Panc1 (cell line): ENCODE measurements at regions not wholly inside any gene's neighbourhood (a gene's known extent, or its start where the extent isn't known, plus 50 kb on each side); places are given as distances from the start of the nearest gene placed in this dataset.

Source experiments
- TF ChIP-seq, protein P1 (sequence below), 2 experiments: IDR thresholded peaks; 2 replicates each; pipeline ENCODE4 v1.6.1; 2011 to 2012; ENCODE audit warnings: low read depth in 2 of 2, control low read depth in 1 of 2, low read length in 1 of 2, mild to moderate bottlenecking in 1 of 2, moderate library complexity in 1 of 2; ENCODE audit not compliant: insufficient read depth in 1 of 2
- TF ChIP-seq, protein P2 (sequence below): fragments of 450-650 bp; IDR thresholded peaks from 2 replicates; pipeline ENCODE4 v1.5.1; 2017; ENCODE audit warnings: mild to moderate bottlenecking

DNA sequence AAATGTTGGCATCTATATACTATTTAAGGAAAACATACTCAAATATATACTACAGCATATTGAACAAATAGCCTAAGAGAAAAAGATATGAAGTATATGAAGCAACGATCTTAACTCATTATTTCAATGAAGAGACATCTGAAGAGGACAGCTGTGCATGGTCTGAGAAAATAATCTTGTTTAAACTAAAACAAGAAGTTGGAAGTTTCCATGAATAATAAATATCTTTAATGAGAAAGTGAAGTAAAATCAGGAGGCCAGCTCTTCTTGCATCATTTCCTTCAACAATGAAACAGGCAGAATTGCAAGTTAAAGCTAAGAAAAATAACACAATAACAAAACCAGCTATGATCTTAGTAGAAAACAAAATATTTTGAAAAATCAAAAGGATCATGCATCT, 1265.4 kb upstream of the MAP3K7 start:
- TF ChIP-seq, protein P1, sequence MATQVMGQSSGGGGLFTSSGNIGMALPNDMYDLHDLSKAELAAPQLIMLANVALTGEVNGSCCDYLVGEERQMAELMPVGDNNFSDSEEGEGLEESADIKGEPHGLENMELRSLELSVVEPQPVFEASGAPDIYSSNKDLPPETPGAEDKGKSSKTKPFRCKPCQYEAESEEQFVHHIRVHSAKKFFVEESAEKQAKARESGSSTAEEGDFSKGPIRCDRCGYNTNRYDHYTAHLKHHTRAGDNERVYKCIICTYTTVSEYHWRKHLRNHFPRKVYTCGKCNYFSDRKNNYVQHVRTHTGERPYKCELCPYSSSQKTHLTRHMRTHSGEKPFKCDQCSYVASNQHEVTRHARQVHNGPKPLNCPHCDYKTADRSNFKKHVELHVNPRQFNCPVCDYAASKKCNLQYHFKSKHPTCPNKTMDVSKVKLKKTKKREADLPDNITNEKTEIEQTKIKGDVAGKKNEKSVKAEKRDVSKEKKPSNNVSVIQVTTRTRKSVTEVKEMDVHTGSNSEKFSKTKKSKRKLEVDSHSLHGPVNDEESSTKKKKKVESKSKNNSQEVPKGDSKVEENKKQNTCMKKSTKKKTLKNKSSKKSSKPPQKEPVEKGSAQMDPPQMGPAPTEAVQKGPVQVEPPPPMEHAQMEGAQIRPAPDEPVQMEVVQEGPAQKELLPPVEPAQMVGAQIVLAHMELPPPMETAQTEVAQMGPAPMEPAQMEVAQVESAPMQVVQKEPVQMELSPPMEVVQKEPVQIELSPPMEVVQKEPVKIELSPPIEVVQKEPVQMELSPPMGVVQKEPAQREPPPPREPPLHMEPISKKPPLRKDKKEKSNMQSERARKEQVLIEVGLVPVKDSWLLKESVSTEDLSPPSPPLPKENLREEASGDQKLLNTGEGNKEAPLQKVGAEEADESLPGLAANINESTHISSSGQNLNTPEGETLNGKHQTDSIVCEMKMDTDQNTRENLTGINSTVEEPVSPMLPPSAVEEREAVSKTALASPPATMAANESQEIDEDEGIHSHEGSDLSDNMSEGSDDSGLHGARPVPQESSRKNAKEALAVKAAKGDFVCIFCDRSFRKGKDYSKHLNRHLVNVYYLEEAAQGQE (IDR thresholded peaks at IDR 0.05; ENCODE audit: insufficient read depth in 1 of 2, low read depth in 2 of 2, low read length in 1 of 2): no peak
- TF ChIP-seq, protein P2, sequence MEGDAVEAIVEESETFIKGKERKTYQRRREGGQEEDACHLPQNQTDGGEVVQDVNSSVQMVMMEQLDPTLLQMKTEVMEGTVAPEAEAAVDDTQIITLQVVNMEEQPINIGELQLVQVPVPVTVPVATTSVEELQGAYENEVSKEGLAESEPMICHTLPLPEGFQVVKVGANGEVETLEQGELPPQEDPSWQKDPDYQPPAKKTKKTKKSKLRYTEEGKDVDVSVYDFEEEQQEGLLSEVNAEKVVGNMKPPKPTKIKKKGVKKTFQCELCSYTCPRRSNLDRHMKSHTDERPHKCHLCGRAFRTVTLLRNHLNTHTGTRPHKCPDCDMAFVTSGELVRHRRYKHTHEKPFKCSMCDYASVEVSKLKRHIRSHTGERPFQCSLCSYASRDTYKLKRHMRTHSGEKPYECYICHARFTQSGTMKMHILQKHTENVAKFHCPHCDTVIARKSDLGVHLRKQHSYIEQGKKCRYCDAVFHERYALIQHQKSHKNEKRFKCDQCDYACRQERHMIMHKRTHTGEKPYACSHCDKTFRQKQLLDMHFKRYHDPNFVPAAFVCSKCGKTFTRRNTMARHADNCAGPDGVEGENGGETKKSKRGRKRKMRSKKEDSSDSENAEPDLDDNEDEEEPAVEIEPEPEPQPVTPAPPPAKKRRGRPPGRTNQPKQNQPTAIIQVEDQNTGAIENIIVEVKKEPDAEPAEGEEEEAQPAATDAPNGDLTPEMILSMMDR: no peak
